Fibroblast of lung (primary cell): ENCODE measurements at regions not wholly inside any gene's neighbourhood (a gene's known extent, or its start where the extent isn't known, plus 50 kb on each side); places are given as distances from the start of the nearest gene placed in this dataset.

Experiments
- DNase-seq, 2 donors: peaks; one replicate each; pipeline versions ENCODE4 v3.0.0 to v3.0.0-alpha.2; 2010; ENCODE audit warnings: low read depth in 2 of 2
- H2AFZ ChIP-seq: 2 replicates; pipeline ENCODE4 v1.5.1; 2012; ENCODE audit warnings: low read length, control low read depth, inconsistent platforms
- H3K27ac ChIP-seq: 2 replicates; pipeline ENCODE4 v1.5.1; 2011; ENCODE audit warnings: low read length, control low read depth; ENCODE audit not compliant: insufficient read depth
- H3K27me3 ChIP-seq: 2 replicates; pipeline ENCODE4 v1.5.1; 2011; ENCODE audit warnings: mild to moderate bottlenecking, low read length; ENCODE audit not compliant: control insufficient read depth, insufficient read depth
- H3K36me3 ChIP-seq: 2 replicates; pipeline ENCODE4 v1.5.1; 2011; ENCODE audit warnings: low read length; ENCODE audit not compliant: control insufficient read depth, insufficient read depth
- H3K4me1 ChIP-seq: 2 replicates; pipeline ENCODE4 v1.5.1; 2011; ENCODE audit warnings: low read length; ENCODE audit not compliant: control insufficient read depth, insufficient read depth; ENCODE audit errors: extremely low read depth
- H3K4me2 ChIP-seq: 2 replicates; pipeline ENCODE4 v1.5.1; 2011; ENCODE audit warnings: low read length, control low read depth; ENCODE audit not compliant: insufficient read depth; ENCODE audit errors: extremely low read depth
- H3K4me3 ChIP-seq, 4 experiments: fragments of 200-600 bp in 1 of 4; sonication (generic) in 1 of 4; replicated peaks in 1 of 4; 2 replicates each; pipeline ENCODE4 v1.5.1; 2011 to 2016; ENCODE audit warnings: low read length in 4 of 4, low read depth in 3 of 4, mild to moderate bottlenecking in 3 of 4, control low read depth in 2 of 4, inconsistent platforms in 1 of 4, mixed read lengths in 1 of 4; ENCODE audit not compliant: insufficient read depth in 1 of 4; ENCODE audit errors: control extremely low read depth in 1 of 4
- H3K79me2 ChIP-seq: 2 replicates; pipeline ENCODE4 v1.5.1; 2012; ENCODE audit warnings: mild to moderate bottlenecking, low read length, inconsistent platforms; ENCODE audit not compliant: control insufficient read depth, insufficient read depth
- H3K9ac ChIP-seq: 2 replicates; pipeline ENCODE4 v1.5.1; 2011; ENCODE audit warnings: mild to moderate bottlenecking, low read length, control low read depth; ENCODE audit not compliant: insufficient read depth
- H3K9me3 ChIP-seq: 2 replicates; pipeline ENCODE4 v1.5.1; 2012; ENCODE audit warnings: low read depth, low read length; ENCODE audit not compliant: control insufficient read depth, insufficient read depth
- H4K20me1 ChIP-seq: 2 replicates; pipeline ENCODE4 v1.5.1; 2011; ENCODE audit warnings: low read length; ENCODE audit not compliant: control insufficient read depth, insufficient read depth; ENCODE audit errors: extremely low read depth
- CTCF ChIP-seq, 2 donors: IDR thresholded peaks in 1 of 2; conservative IDR thresholded peaks in 1 of 2; 1 replicate in 1 of 2; 2 replicates in 1 of 2; pipeline ENCODE4 v1.5.1; 2011 to 2012; ENCODE audit warnings: low read length in 2 of 2, control low read depth in 1 of 2, inconsistent platforms in 1 of 2, low read depth in 1 of 2, mild to moderate bottlenecking in 1 of 2
- EZH2 ChIP-seq: IDR thresholded peaks from 2 replicates; pipeline ENCODE4 v1.5.1; 2012; ENCODE audit warnings: low read length, control low read depth, mild to moderate bottlenecking; ENCODE audit errors: missing control alignments

GRCh38 chr21:39124681-39125251 lies 58.5 kb downstream of the PSMG1 start:
- Histone ChIP-seq H3K4me2 (no peak overlapping the region), H3K27ac (no peak overlapping the region), H3K4me1 (peaks cover 3% of the 10 kb centered on the region), H4K20me1 (no peaks in the 10 kb centered on the region), H3K4me3 (no peak overlapping the region), H3K79me2 (no peaks in the 10 kb centered on the region), H3K9me3 (no peaks in the 10 kb centered on the region), H3K27me3 (no peaks in the 10 kb centered on the region), H3K9ac (no peak overlapping the region), H2AFZ (no peak overlapping the region), H3K36me3 (no peaks in the 10 kb centered on the region)
- TF ChIP-seq EZH2 (no peak), CTCF (conservative IDR thresholded peaks at IDR 0.05 in 1 of 2, IDR thresholded peaks at IDR 0.05 in 1 of 2; ENCODE audit: low read depth in 1 of 2, low read length in 2 of 2) (no peak)
- no peak for DNase-seq

- Histone ChIP-seq H3K4me3 (no peak overlapping the region), H3K9me3 (no peaks in the 10 kb centered on the region), H3K4me1 (peaks cover 3% of the 10 kb centered on the region), H3K9ac (no peak overlapping the region), H3K4me2 (no peak overlapping the region), H3K27ac (no peak overlapping the region), H4K20me1 (no peaks in the 10 kb centered on the region), H3K79me2 (no peaks in the 10 kb centered on the region), H3K36me3 (no peaks in the 10 kb centered on the region), H2AFZ (no peak overlapping the region), H3K27me3 (no peaks in the 10 kb centered on the region)
- TF ChIP-seq EZH2 (no peak), CTCF (conservative IDR thresholded peaks at IDR 0.05 in 1 of 2, IDR thresholded peaks at IDR 0.05 in 1 of 2; ENCODE audit: low read depth in 1 of 2, low read length in 2 of 2) (no peak)
- no peak for DNase-seq
Measured at GRCh38 chr21:39123375-39123774, 59.9 kb downstream of the PSMG1 start.

- peaks cover 3% of the 10 kb centered on the region for H3K4me1 ChIP-seq
- TF ChIP-seq CTCF (conservative IDR thresholded peaks at IDR 0.05 in 1 of 2, IDR thresholded peaks at IDR 0.05 in 1 of 2; ENCODE audit: low read depth in 1 of 2, low read length in 2 of 2) (no peak), EZH2 (no peak)
- no peak overlapping the region for H3K4me2 ChIP-seq
- peak in 1 of 2 donors; percentile 53 for DNase-seq
- no peak overlapping the region for H3K27ac ChIP-seq
- H3K4me3 ChIP-seq: no peak overlapping the region
- H3K27me3 ChIP-seq: no peaks in the 10 kb centered on the region
- H2AFZ ChIP-seq: no peak overlapping the region
- H3K9ac ChIP-seq: no peak overlapping the region
- no peaks in the 10 kb centered on the region for H3K36me3 ChIP-seq
- no peaks in the 10 kb centered on the region for H4K20me1 ChIP-seq
- H3K9me3 ChIP-seq: no peaks in the 10 kb centered on the region
- no peaks in the 10 kb centered on the region for H3K79me2 ChIP-seq
Measured at GRCh38 chr21:39121600-39122355, 61.5 kb downstream of the PSMG1 start.
